Fibroblast of lung (primary cell): ENCODE measurements at regions not wholly inside any gene's neighbourhood (a gene's known extent, or its start where the extent isn't known, plus 50 kb on each side); places are given as distances from the start of the nearest gene placed in this dataset.

ENCODE experiments used
- DNase-seq, 2 donors: peaks; one replicate each; pipeline versions ENCODE4 v3.0.0 to v3.0.0-alpha.2; 2010; ENCODE audit warnings: low read depth in 2 of 2
- H2AFZ ChIP-seq: 2 replicates; pipeline ENCODE4 v1.5.1; 2012; ENCODE audit warnings: low read length, control low read depth, inconsistent platforms
- H3K27ac ChIP-seq: 2 replicates; pipeline ENCODE4 v1.5.1; 2011; ENCODE audit warnings: low read length, control low read depth; ENCODE audit not compliant: insufficient read depth
- H3K27me3 ChIP-seq: 2 replicates; pipeline ENCODE4 v1.5.1; 2011; ENCODE audit warnings: mild to moderate bottlenecking, low read length; ENCODE audit not compliant: control insufficient read depth, insufficient read depth
- H3K36me3 ChIP-seq: 2 replicates; pipeline ENCODE4 v1.5.1; 2011; ENCODE audit warnings: low read length; ENCODE audit not compliant: control insufficient read depth, insufficient read depth
- H3K4me1 ChIP-seq: 2 replicates; pipeline ENCODE4 v1.5.1; 2011; ENCODE audit warnings: low read length; ENCODE audit not compliant: control insufficient read depth, insufficient read depth; ENCODE audit errors: extremely low read depth
- H3K4me2 ChIP-seq: 2 replicates; pipeline ENCODE4 v1.5.1; 2011; ENCODE audit warnings: low read length, control low read depth; ENCODE audit not compliant: insufficient read depth; ENCODE audit errors: extremely low read depth
- H3K4me3 ChIP-seq, 4 experiments: fragments of 200-600 bp in 1 of 4; sonication (generic) in 1 of 4; replicated peaks in 1 of 4; 2 replicates each; pipeline ENCODE4 v1.5.1; 2011 to 2016; ENCODE audit warnings: low read length in 4 of 4, low read depth in 3 of 4, mild to moderate bottlenecking in 3 of 4, control low read depth in 2 of 4, inconsistent platforms in 1 of 4, mixed read lengths in 1 of 4; ENCODE audit not compliant: insufficient read depth in 1 of 4; ENCODE audit errors: control extremely low read depth in 1 of 4
- H3K79me2 ChIP-seq: 2 replicates; pipeline ENCODE4 v1.5.1; 2012; ENCODE audit warnings: mild to moderate bottlenecking, low read length, inconsistent platforms; ENCODE audit not compliant: control insufficient read depth, insufficient read depth
- H3K9ac ChIP-seq: 2 replicates; pipeline ENCODE4 v1.5.1; 2011; ENCODE audit warnings: mild to moderate bottlenecking, low read length, control low read depth; ENCODE audit not compliant: insufficient read depth
- H3K9me3 ChIP-seq: 2 replicates; pipeline ENCODE4 v1.5.1; 2012; ENCODE audit warnings: low read depth, low read length; ENCODE audit not compliant: control insufficient read depth, insufficient read depth
- H4K20me1 ChIP-seq: 2 replicates; pipeline ENCODE4 v1.5.1; 2011; ENCODE audit warnings: low read length; ENCODE audit not compliant: control insufficient read depth, insufficient read depth; ENCODE audit errors: extremely low read depth
- EZH2 ChIP-seq: IDR thresholded peaks from 2 replicates; pipeline ENCODE4 v1.5.1; 2012; ENCODE audit warnings: low read length, control low read depth, mild to moderate bottlenecking; ENCODE audit errors: missing control alignments
- TF ChIP-seq, protein P1 (sequence below), 2 donors: IDR thresholded peaks in 1 of 2; conservative IDR thresholded peaks in 1 of 2; 1 replicate in 1 of 2; 2 replicates in 1 of 2; pipeline ENCODE4 v1.5.1; 2011 to 2012; ENCODE audit warnings: low read length in 2 of 2, control low read depth in 1 of 2, inconsistent platforms in 1 of 2, low read depth in 1 of 2, mild to moderate bottlenecking in 1 of 2

GRCh38 chr19:20482721-20483120 is 82.9 kb downstream of the ZNF737 start:
- Histone ChIP-seq H2AFZ (no peak overlapping the region), H3K4me1 (no peaks in the 10 kb centered on the region), H3K79me2 (no peaks in the 10 kb centered on the region), H3K27ac (no peak overlapping the region), H3K9me3 (no peaks in the 10 kb centered on the region), H4K20me1 (no peaks in the 10 kb centered on the region), H3K27me3 (no peaks in the 10 kb centered on the region), H3K36me3 (no peaks in the 10 kb centered on the region), H3K4me2 (no peak overlapping the region), H3K9ac (no peak overlapping the region), H3K4me3 (no peak overlapping the region)
- DNase-seq, result no peak
- TF ChIP-seq, protein P1, sequence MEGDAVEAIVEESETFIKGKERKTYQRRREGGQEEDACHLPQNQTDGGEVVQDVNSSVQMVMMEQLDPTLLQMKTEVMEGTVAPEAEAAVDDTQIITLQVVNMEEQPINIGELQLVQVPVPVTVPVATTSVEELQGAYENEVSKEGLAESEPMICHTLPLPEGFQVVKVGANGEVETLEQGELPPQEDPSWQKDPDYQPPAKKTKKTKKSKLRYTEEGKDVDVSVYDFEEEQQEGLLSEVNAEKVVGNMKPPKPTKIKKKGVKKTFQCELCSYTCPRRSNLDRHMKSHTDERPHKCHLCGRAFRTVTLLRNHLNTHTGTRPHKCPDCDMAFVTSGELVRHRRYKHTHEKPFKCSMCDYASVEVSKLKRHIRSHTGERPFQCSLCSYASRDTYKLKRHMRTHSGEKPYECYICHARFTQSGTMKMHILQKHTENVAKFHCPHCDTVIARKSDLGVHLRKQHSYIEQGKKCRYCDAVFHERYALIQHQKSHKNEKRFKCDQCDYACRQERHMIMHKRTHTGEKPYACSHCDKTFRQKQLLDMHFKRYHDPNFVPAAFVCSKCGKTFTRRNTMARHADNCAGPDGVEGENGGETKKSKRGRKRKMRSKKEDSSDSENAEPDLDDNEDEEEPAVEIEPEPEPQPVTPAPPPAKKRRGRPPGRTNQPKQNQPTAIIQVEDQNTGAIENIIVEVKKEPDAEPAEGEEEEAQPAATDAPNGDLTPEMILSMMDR (conservative IDR thresholded peaks at IDR 0.05 in 1 of 2, IDR thresholded peaks at IDR 0.05 in 1 of 2; ENCODE audit: low read depth in 1 of 2, low read length in 2 of 2), result no peak
- no peak for TF ChIP-seq EZH2

- DNase-seq, result no peak
- no peaks in the 10 kb centered on the region for H3K4me1 ChIP-seq
- TF ChIP-seq EZH2, result no peak
- TF ChIP-seq, protein P1 (conservative IDR thresholded peaks at IDR 0.05 in 1 of 2, IDR thresholded peaks at IDR 0.05 in 1 of 2; ENCODE audit: low read depth in 1 of 2, low read length in 2 of 2), result no peak
These were observed 83.8 kb downstream of the ZNF737 start for GRCh38 chr19:20481736-20482135.

DNA sequence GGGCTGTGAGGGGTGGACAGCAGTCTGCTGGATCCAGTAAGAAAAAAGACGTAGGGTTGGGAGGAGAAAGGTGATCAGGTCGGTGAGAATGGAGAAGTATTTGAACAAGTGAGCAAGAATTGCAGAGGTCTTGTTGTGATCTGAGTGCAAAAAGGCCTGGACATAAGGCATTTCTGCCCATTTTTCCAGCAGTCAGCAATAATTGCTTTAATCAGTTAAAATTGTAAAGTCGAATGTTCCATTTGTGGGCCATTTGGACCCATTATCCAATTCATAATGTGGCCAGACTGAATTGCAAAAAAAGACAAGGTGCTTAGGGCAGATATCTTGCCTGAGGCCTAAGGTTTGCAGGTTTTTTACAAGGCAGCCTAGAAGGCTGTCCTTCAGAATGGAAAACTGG is 86.1 kb downstream of the ZNF737 start:
- Histone ChIP-seq H3K36me3 (no peaks in the 10 kb centered on the region), H4K20me1 (no peaks in the 10 kb centered on the region), H3K27me3 (no peaks in the 10 kb centered on the region), H3K9me3 (no peaks in the 10 kb centered on the region), H3K27ac (no peak overlapping the region), H3K9ac (no peak overlapping the region), H3K4me3 (no peak overlapping the region), H3K4me1 (no peaks in the 10 kb centered on the region), H2AFZ (no peak overlapping the region), H3K79me2 (no peaks in the 10 kb centered on the region), H3K4me2 (no peak overlapping the region)
- TF ChIP-seq EZH2, result no peak
- TF ChIP-seq, protein P1 (conservative IDR thresholded peaks at IDR 0.05 in 1 of 2, IDR thresholded peaks at IDR 0.05 in 1 of 2; ENCODE audit: low read depth in 1 of 2, low read length in 2 of 2), result no peak
- no peak for DNase-seq

More at GRCh38 chr19:20481736-20482135, 83.8 kb downstream of the ZNF737 start:
- Histone ChIP-seq H3K4me3 (no peak overlapping the region), H3K27ac (no peak overlapping the region), H3K9ac (no peak overlapping the region), H3K36me3 (no peaks in the 10 kb centered on the region), H3K79me2 (no peaks in the 10 kb centered on the region), H4K20me1 (no peaks in the 10 kb centered on the region), H2AFZ (no peak overlapping the region), H3K9me3 (no peaks in the 10 kb centered on the region), H3K27me3 (no peaks in the 10 kb centered on the region), H3K4me2 (no peak overlapping the region)
